OCI-LY7 (cell line): ENCODE measurements at regions not wholly inside any gene's neighbourhood (a gene's known extent, or its start where the extent isn't known, plus 50 kb on each side); places are given as distances from the start of the nearest gene placed in this dataset.

Source experiments
- BruUV-seq: library from RNA; stranded (reverse); fragments of 400-500 nt; replicated peaks from 2 replicates; lab custom pipeline; 2021; lab: Mats Ljungman, UMichigan
- CTCF ChIA-PET: fragments of 300-600 bp; sonication (Branson Sonifier 250); formaldehyde crosslinking; loops from one replicate; lab custom pipeline; 2022; ENCODE audit warnings: antibody characterized with exemption; ENCODE audit not compliant: unreplicated experiment; lab: Charles Lee
- POLR2A ChIA-PET: fragments of 300-600 bp; sonication (Branson Sonifier 250); formaldehyde crosslinking; loops from one replicate; lab custom pipeline; 2022; ENCODE audit warnings: antibody characterized with exemption; lab: Charles Lee
- DNase-seq: peaks from one replicate; pipeline ENCODE4 v3.0.0-alpha.2; 2015; ENCODE audit warnings: low spot score
- H2AFZ ChIP-seq: fragments of 200-600 bp; sonication (generic), shearing (Covaris generic); 2 replicates; pipeline ENCODE4 v1.6.1; 2014; ENCODE audit warnings: mild to moderate bottlenecking, antibody characterized with exemption, low read length, moderate library complexity
- H3K27ac ChIP-seq: fragments of 200-600 bp; sonication (generic); 2 replicates; pipeline ENCODE4 v1.5.1; 2014; ENCODE audit warnings: mixed run types, low read depth, mild to moderate bottlenecking, moderate library complexity, low read length, inconsistent platforms; ENCODE audit not compliant: poor library complexity, severe bottlenecking
- H3K36me3 ChIP-seq: fragments of 200-600 bp; sonication (generic); 2 replicates; pipeline ENCODE4 v1.6.1; 2014; ENCODE audit warnings: mild to moderate bottlenecking, antibody characterized with exemption, low read length, moderate library complexity, mixed read lengths; ENCODE audit not compliant: insufficient read depth
- H3K4me1 ChIP-seq: fragments of 200-600 bp; sonication (generic); 2 replicates; pipeline ENCODE4 v1.5.1; 2014; ENCODE audit warnings: mild to moderate bottlenecking, low read length; ENCODE audit not compliant: insufficient read depth, poor library complexity, severe bottlenecking
- H3K4me2 ChIP-seq: fragments of 200-600 bp; sonication (generic); 2 replicates; pipeline ENCODE4 v1.6.1; 2014; ENCODE audit warnings: mild to moderate bottlenecking, low read length
- H3K4me3 ChIP-seq: fragments of 200-600 bp; sonication (generic); 2 replicates; pipeline ENCODE4 v1.5.1; 2014; ENCODE audit warnings: mild to moderate bottlenecking, low read depth, low read length; ENCODE audit not compliant: poor library complexity, severe bottlenecking
- H3K79me2 ChIP-seq: fragments of 200-600 bp; sonication (generic); 2 replicates; pipeline ENCODE4 v1.6.1; 2016; ENCODE audit warnings: low read depth, mild to moderate bottlenecking, low read length, moderate library complexity, mixed read lengths; ENCODE audit not compliant: insufficient read depth
- H3K9me2 ChIP-seq: fragments of 200-600 bp; sonication (generic); 2 replicates; pipeline ENCODE4 v1.6.1; 2016; ENCODE audit warnings: mild to moderate bottlenecking, low read length, mixed read lengths; ENCODE audit not compliant: insufficient read depth
- H3K9me3 ChIP-seq: fragments of 200-600 bp; sonication (generic); 2 replicates; pipeline ENCODE4 v1.6.1; 2014; ENCODE audit warnings: mild to moderate bottlenecking, mixed run types, low read length, mixed read lengths
- H4K20me1 ChIP-seq: fragments of 200-600 bp; sonication (generic); 2 replicates; pipeline ENCODE4 v1.6.1; 2014; ENCODE audit warnings: mild to moderate bottlenecking, antibody characterized with exemption, low read length, moderate library complexity, mixed read lengths; ENCODE audit not compliant: insufficient read depth
- CTCF ChIP-seq: fragments of 200-600 bp; sonication (generic); conservative IDR thresholded peaks from 2 replicates; pipeline ENCODE4 v1.5.1; 2014; ENCODE audit warnings: mild to moderate bottlenecking, antibody characterized with exemption, low read length, moderate library complexity, mixed read lengths
- EZH2phosphoT487 ChIP-seq: fragments of 200-600 bp; sonication (generic); IDR thresholded peaks from 2 replicates; pipeline ENCODE4 v1.6.1; 2018; ENCODE audit warnings: low read depth, borderline replicate concordance, mild to moderate bottlenecking, mixed run types, antibody characterized with exemption, low read length, moderate library complexity, mixed read lengths
- intact Hi-C: fragments of 100-400 bp; cut with micrococcal nuclease; formaldehyde crosslinking; loops from one replicate; pipeline ENCODE4 v1.10.0; 2022; ENCODE audit not compliant: unreplicated experiment

- Histone ChIP-seq H3K4me1 (no peaks in the 10 kb centered on the region), H2AFZ (no peak overlapping the region), H3K9me2 (0 out of 2 replicates have a peak, but pooled peaks cover 4% of the 10 kb centered on the region), H3K36me3 (no peaks in the 10 kb centered on the region), H3K27ac (no peak overlapping the region), H4K20me1 (no peaks in the 10 kb centered on the region), H3K4me3 (no peak overlapping the region), H3K79me2 (no peaks in the 10 kb centered on the region), H3K9me3 (no peaks in the 10 kb centered on the region), H3K4me2 (no peak overlapping the region)
- no TSS peak for BruUV-seq
- CTCF ChIA-PET = no interaction called here
- POLR2A ChIA-PET = no interaction called here
- TF ChIP-seq CTCF = no peak
- no peak for TF ChIP-seq EZH2phosphoT487
- no peak for DNase-seq
- intact Hi-C loops = no loop called here
Measured at GRCh38 chr17:70787721-70788300, 618.5 kb downstream of the KCNJ2 start.

GRCh38 chr17:70791748-70792443, 622.6 kb downstream of the KCNJ2 start:
- Histone ChIP-seq H3K36me3 (no peaks in the 10 kb centered on the region), H3K9me3 (0 out of 2 replicates have a peak, but pooled peaks cover 2% of the 10 kb centered on the region), H3K9me2 (0 out of 2 replicates have a peak, but pooled peaks cover 4% of the 10 kb centered on the region), H3K4me1 (peaks cover 6% of the 10 kb centered on the region), H3K4me3 (no peak overlapping the region), H4K20me1 (no peaks in the 10 kb centered on the region), H3K4me2 (no peak overlapping the region), H3K27ac (no peak overlapping the region), H3K79me2 (no peaks in the 10 kb centered on the region), H2AFZ (no peak overlapping the region)
- intact Hi-C loops = no loop called here
- ChIA-PET POLR2A (interaction anchor here (1.3 kb wide), 1 partner anchor 16 kb away, joined by 4 read pairs; no protein-coding TSS in a partner anchor), CTCF (no interaction called here)
- TF ChIP-seq CTCF = no peak
- no peak for TF ChIP-seq EZH2phosphoT487
- DNase-seq = no peak
- no TSS peak for BruUV-seq

- no TSS peak for BruUV-seq
- POLR2A ChIA-PET = interaction anchor here (1.4 kb wide), 1 partner anchor 10 kb away, joined by 4 read pairs; no protein-coding TSS in a partner anchor
- no peak for DNase-seq
- no peaks in the 10 kb centered on the region for H3K9me2 ChIP-seq
- no peak overlapping the region for H2AFZ ChIP-seq
- intact Hi-C loops = no loop called here
- CTCF ChIA-PET = no interaction called here
- TF ChIP-seq CTCF (no peak), EZH2phosphoT487 (no peak)
- H3K4me1 ChIP-seq = peaks cover 9% of the 10 kb centered on the region
- H3K36me3 ChIP-seq = no peaks in the 10 kb centered on the region
- peaks cover 16% of the 10 kb centered on the region; the same call in 1 of the 2 replicates for H3K9me3 ChIP-seq
- H3K27ac ChIP-seq = no peak overlapping the region
- H3K4me2 ChIP-seq = no peak overlapping the region
- no peaks in the 10 kb centered on the region for H3K79me2 ChIP-seq
- no peaks in the 10 kb centered on the region for H4K20me1 ChIP-seq
- no peak overlapping the region for H3K4me3 ChIP-seq
Measured at GRCh38 chr17:70794738-70795137, 625.4 kb downstream of the KCNJ2 start.
